IMR-90 (cell line): ENCODE measurements at regions not wholly inside any gene's neighbourhood (a gene's known extent, or its start where the extent isn't known, plus 50 kb on each side); places are given as distances from the start of the nearest gene placed in this dataset.

ENCODE experiments used
- ATAC-seq: fragments of 200-7000 bp; cut with Tn5 transposase; 2 replicates; pipeline ENCODE4 v1.9.1; 2020; ENCODE audit warnings: low read depth, mild to moderate bottlenecking, moderate library complexity
- BruUV-seq: library from RNA; stranded (reverse); fragments of 400-500 nt; replicated peaks from 2 replicates; lab custom pipeline; 2021; lab: Mats Ljungman, UMichigan
- CTCF ChIA-PET: fragments of 300-600 bp; formaldehyde crosslinking; extraction: SDS; loops from one replicate; lab custom pipeline; 2021; ENCODE audit warnings: antibody characterized with exemption; lab: Yijun Ruan, JAX
- POLR2A ChIA-PET: fragments of 300-600 bp; sonication (Branson Sonifier 250); formaldehyde crosslinking; loops from one replicate; lab custom pipeline; 2022; ENCODE audit warnings: antibody characterized with exemption; ENCODE audit not compliant: unreplicated experiment; lab: Charles Lee
- DNase-seq: peaks from one replicate; pipeline ENCODE4 v3.0.0; 2013
- H2AFZ ChIP-seq: replicated peaks from 2 replicates; pipeline ENCODE3; 2013; ENCODE audit warnings: low read length, mild to moderate bottlenecking; ENCODE audit not compliant: poor library complexity
- H2AK5ac ChIP-seq: 2 replicates; pipeline ENCODE4 v1.6.1; 2013; ENCODE audit warnings: low read depth, low read length, inconsistent platforms
- H2AK9ac ChIP-seq: replicated peaks from 2 replicates; pipeline ENCODE3; 2013; ENCODE audit warnings: mild to moderate bottlenecking, low read depth, low read length, moderate library complexity; ENCODE audit not compliant: poor library complexity
- H2BK120ac ChIP-seq: 2 replicates; pipeline ENCODE4 v1.6.1; 2013; ENCODE audit warnings: low read depth, low read length, inconsistent platforms
- H2BK15ac ChIP-seq: 3 replicates; pipeline ENCODE4 v1.6.1; 2013; ENCODE audit warnings: low read depth, low read length, inconsistent platforms
- H2BK20ac ChIP-seq: 2 replicates; pipeline ENCODE4 v1.6.1; 2013; ENCODE audit warnings: low read depth, mild to moderate bottlenecking, inconsistent platforms, low read length, moderate library complexity
- H2BK5ac ChIP-seq: 2 replicates; pipeline ENCODE4 v1.6.1; 2013; ENCODE audit warnings: mild to moderate bottlenecking, low read depth, low read length, inconsistent platforms; ENCODE audit not compliant: poor library complexity, severe bottlenecking
- H3K14ac ChIP-seq: replicated peaks from 2 replicates; pipeline ENCODE4 v1.6.1; 2013; ENCODE audit warnings: low read depth, low read length, inconsistent platforms
- H3K18ac ChIP-seq: 2 replicates; pipeline ENCODE4 v1.6.1; 2013; ENCODE audit warnings: low read depth, low read length, control low read depth
- H3K23ac ChIP-seq: 2 replicates; pipeline ENCODE4 v1.6.1; 2013; ENCODE audit warnings: low read depth, low read length, inconsistent platforms
- H3K27ac ChIP-seq: 2 replicates; pipeline ENCODE4 v1.5.1; 2013; ENCODE audit warnings: mild to moderate bottlenecking, control low read depth, low read length; ENCODE audit not compliant: insufficient read depth
- H3K27me3 ChIP-seq: 2 replicates; pipeline ENCODE4 v1.6.1; 2013; ENCODE audit warnings: low read length; ENCODE audit not compliant: control insufficient read depth, insufficient read depth
- H3K36me3 ChIP-seq: 2 replicates; pipeline ENCODE4 v1.6.1; 2013; ENCODE audit warnings: low read length, mixed read lengths; ENCODE audit not compliant: control insufficient read depth, insufficient read depth
- H3K4ac ChIP-seq: 2 replicates; pipeline ENCODE4 v1.6.1; 2013; ENCODE audit warnings: low read depth, low read length, inconsistent platforms
- H3K4me1 ChIP-seq: 2 replicates; pipeline ENCODE4 v1.6.1; 2013; ENCODE audit warnings: low read length, mixed read lengths; ENCODE audit not compliant: control insufficient read depth, insufficient read depth
- H3K4me2 ChIP-seq: 2 replicates; pipeline ENCODE4 v1.6.1; 2013; ENCODE audit warnings: low read depth, mild to moderate bottlenecking, control low read depth, low read length, moderate library complexity
- H3K4me3 ChIP-seq: 2 replicates; pipeline ENCODE4 v1.5.1; 2013; ENCODE audit warnings: low read depth, mild to moderate bottlenecking, control low read depth, low read length, moderate library complexity; ENCODE audit not compliant: insufficient read depth
- H3K56ac ChIP-seq: 2 replicates; pipeline ENCODE4 v1.6.1; 2013; ENCODE audit warnings: low read length, inconsistent platforms; ENCODE audit not compliant: insufficient read depth; ENCODE audit errors: extremely low read depth
- H3K79me1 ChIP-seq, 2 experiments: 2 replicates each; pipeline ENCODE4 v1.6.1; 2013; ENCODE audit warnings: low read length in 2 of 2, inconsistent platforms in 1 of 2, low read depth in 1 of 2
- H3K9ac ChIP-seq: 2 replicates; pipeline ENCODE4 v1.6.1; 2013; ENCODE audit warnings: low read depth, low read length, control low read depth
- H3K9me1 ChIP-seq: 2 replicates; pipeline ENCODE4 v1.6.1; 2013; ENCODE audit warnings: low read length, inconsistent platforms; ENCODE audit not compliant: insufficient read depth
- H3K9me3 ChIP-seq: 2 replicates; pipeline ENCODE4 v1.6.1; 2013; ENCODE audit warnings: low read length; ENCODE audit not compliant: control insufficient read depth, insufficient read depth
- H4K20me1 ChIP-seq: 2 replicates; pipeline ENCODE4 v1.6.1; 2013; ENCODE audit warnings: low read length, inconsistent platforms; ENCODE audit not compliant: insufficient read depth
- H4K5ac ChIP-seq: 2 replicates; pipeline ENCODE4 v1.6.1; 2013; ENCODE audit warnings: mild to moderate bottlenecking, low read depth, low read length, control low read depth
- H4K8ac ChIP-seq, 2 experiments: 2 replicates each; pipeline ENCODE4 v1.6.1; 2013; ENCODE audit warnings: low read depth in 2 of 2, low read length in 2 of 2, control low read depth in 1 of 2, inconsistent platforms in 1 of 2
- H4K91ac ChIP-seq: 2 replicates; pipeline ENCODE4 v1.6.1; 2013; ENCODE audit warnings: low read depth, low read length, inconsistent platforms; ENCODE audit not compliant: insufficient read depth
- ELK1 ChIP-seq: fragments of 150-350 bp; IDR thresholded peaks from 2 replicates; pipeline ENCODE4 v1.6.1; 2016; ENCODE audit warnings: low read depth, mild to moderate bottlenecking, low read length, moderate library complexity, borderline replicate concordance
- FOS ChIP-seq: fragments of 150-350 bp; IDR thresholded peaks from 2 replicates; pipeline ENCODE4 v1.6.1; 2016; ENCODE audit warnings: low read depth, low read length
- MXI1 ChIP-seq: IDR thresholded peaks from 2 replicates; pipeline ENCODE4 v1.6.1; 2012; ENCODE audit warnings: low read depth, mild to moderate bottlenecking, low read length, moderate library complexity, borderline replicate concordance
- NFE2L2 ChIP-seq: fragments of 150-350 bp; IDR thresholded peaks from 2 replicates; pipeline ENCODE4 v1.6.1; 2016; ENCODE audit warnings: low read depth, mild to moderate bottlenecking, low read length
- SMC3 ChIP-seq: fragments of 150-350 bp; IDR thresholded peaks from 2 replicates; pipeline ENCODE4 v1.6.1; 2016; ENCODE audit warnings: low read depth, mild to moderate bottlenecking, antibody characterized with exemption, low read length, moderate library complexity
- WGBS, 2 experiments: methylation state at CpG; one replicate each; pipeline versions ENCODE4 v1.1.5 to v1.1.7; 2013; ENCODE audit warnings: missing lambda C conversion rate in 2 of 2; ENCODE audit not compliant: insufficient read length in 1 of 2; ENCODE audit errors: extremely low coverage in 2 of 2; 5-methylcytosine and 5-hydroxymethylcytosine counted together
- dilution Hi-C: fragments of 300-500 bp; cut with HindIII; formaldehyde crosslinking; loops from one replicate; pipeline ENCODE4 v1.14.3; 2018; ENCODE audit warnings: low sequenced_read_pairs; ENCODE audit not compliant: unreplicated experiment
- in situ Hi-C: fragments of 300-500 bp; cut with MboI; formaldehyde crosslinking; loops from 3 replicates; pipeline ENCODE4 v1.14.3; 2019; ENCODE audit warnings: low sequenced_read_pairs, inconsistent platforms, mixed read lengths
- intact Hi-C: fragments of 100-400 bp; cut with micrococcal nuclease; formaldehyde crosslinking; loops from 2 replicates; pipeline ENCODE4 v1.10.0; 2022

DNA sequence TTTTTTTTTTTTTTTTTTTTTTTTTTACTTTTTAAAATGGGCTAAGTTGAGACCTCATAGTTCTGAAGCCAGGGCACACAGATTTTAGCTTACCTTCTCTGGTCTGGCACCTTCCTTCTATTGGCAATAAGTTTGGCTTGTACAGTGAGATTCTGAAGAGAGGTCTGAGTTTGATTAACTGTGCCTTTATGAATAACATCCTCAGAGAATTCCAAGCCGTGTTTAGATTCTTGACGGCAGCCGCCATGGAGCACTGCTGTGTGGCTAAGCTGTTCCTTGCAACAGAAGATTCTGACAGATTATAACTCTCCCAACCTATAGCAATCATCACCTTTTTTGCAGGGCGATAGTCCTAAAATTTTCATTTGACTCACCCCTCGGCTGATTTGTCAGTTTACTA lies 354.9 kb upstream of the FAR2 start:
- ChIA-PET CTCF (no interaction called here), POLR2A (no interaction called here)
- Histone ChIP-seq H3K23ac (no peak overlapping the region), H2BK20ac (0 out of 2 replicates have a peak overlapping the region, but pooled peaks have one; percentile 41), H2BK120ac (no peak overlapping the region; the same call in 1 of the 2 replicates), H3K4ac (no peak overlapping the region), H4K91ac (no peak overlapping the region), H2AK5ac (no peak overlapping the region), H3K4me3 (no peak overlapping the region), H3K14ac (peak overlapping the region; percentile 26; the same call in 1 of the 2 replicates), H4K20me1 (no peaks in the 10 kb centered on the region), H3K9me1 (no peaks in the 10 kb centered on the region), H3K27ac (no peak overlapping the region), H4K8ac (0 out of 4 replicates have a peak overlapping the region, but pooled peaks of 1 of the 2 experiments have one; percentile 30), H2AFZ (no peak overlapping the region), H3K4me1 (0 out of 2 replicates have a peak, but pooled peaks cover 2% of the 10 kb centered on the region), H3K36me3 (no peaks in the 10 kb centered on the region), H3K9ac (no peak overlapping the region), H3K79me1 (no peaks in the 10 kb centered on the region), H4K5ac (no peak overlapping the region; the same call in 1 of the 2 replicates), H3K4me2 (no peak overlapping the region), H2BK15ac (no peak overlapping the region; the same call in 2 of the 3 replicates), H2BK5ac (no peak overlapping the region), H3K18ac (peak overlapping the region; percentile 4), H2AK9ac (no peak overlapping the region), H3K9me3 (no peaks in the 10 kb centered on the region), H3K56ac (no peak overlapping the region), H3K27me3 (no peaks in the 10 kb centered on the region)
- ATAC-seq (no peak; the same call in none of the 2 replicates), DNase-seq (no peak)
- dilution Hi-C loops, result no loop called here
- 20% methylated on average over 1 of the region's 5 CpGs; no CpG with 5 or more reads in 1 of the 2 experiments for WGBS, 2 experiments
- no peak for TF ChIP-seq ELK1
- no peak for TF ChIP-seq MXI1
- no peak for TF ChIP-seq FOS
- no peak for TF ChIP-seq SMC3
- TF ChIP-seq NFE2L2, result no peak
- in situ Hi-C loops, result no loop called here
- intact Hi-C loops, result no loop called here
- BruUV-seq, result no TSS peak
